ENCODE measurements at regions not wholly inside any gene's neighbourhood (a gene's known extent, or its start where the extent isn't known, plus 50 kb on each side); places are given as distances from the start of the nearest gene placed in this dataset.

GRCh38 chr4:45679411-45679810 is 444.4 kb downstream of the GABRG1 start:
- Histone ChIP-seq H3K9ac (ENCODE audit: low read length) (no peak overlapping the region), H3K4me1 (ENCODE audit: control insufficient read depth, insufficient read depth, low read length) (no peaks in the 10 kb centered on the region), H3K36me3 (ENCODE audit: control insufficient read depth, insufficient read depth, low read length) (no peaks in the 10 kb centered on the region), H3K4me3 (ENCODE audit: low read length) (no peak overlapping the region), H3K27ac (ENCODE audit: low read depth, low read length) (no peak overlapping the region), H3K27me3 (ENCODE audit: control insufficient read depth, insufficient read depth, low read length) (no peaks in the 10 kb centered on the region)

DNA sequence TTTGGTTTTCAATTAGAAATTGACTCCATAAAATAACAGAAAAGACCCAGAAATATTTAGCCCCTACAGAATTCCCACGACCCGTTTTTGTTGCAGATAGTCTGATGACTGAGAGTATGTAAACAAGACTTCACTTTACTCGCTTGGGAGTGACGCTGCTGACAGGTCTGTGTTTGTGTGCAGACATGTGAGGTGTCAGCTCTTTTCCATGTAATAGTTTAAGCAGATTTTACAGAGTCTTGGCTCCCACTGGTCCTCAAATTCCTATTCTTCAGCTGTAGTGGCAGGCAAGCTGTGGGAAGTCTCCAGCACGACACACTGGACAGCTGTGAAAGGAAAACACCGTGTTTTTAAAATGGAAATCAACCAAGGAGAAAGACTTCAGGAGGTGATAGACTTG is 455.7 kb downstream of the GABRG1 start:
- Histone ChIP-seq H3K9ac (ENCODE audit: low read length) (no peak overlapping the region), H3K4me1 (ENCODE audit: control insufficient read depth, insufficient read depth, low read length) (peaks cover 6% of the 10 kb centered on the region), H3K4me3 (ENCODE audit: low read length) (no peak overlapping the region), H3K27me3 (ENCODE audit: control insufficient read depth, insufficient read depth, low read length) (no peaks in the 10 kb centered on the region), H3K36me3 (ENCODE audit: control insufficient read depth, insufficient read depth, low read length) (no peaks in the 10 kb centered on the region), H3K27ac (ENCODE audit: low read depth, low read length) (no peak overlapping the region)

DNA sequence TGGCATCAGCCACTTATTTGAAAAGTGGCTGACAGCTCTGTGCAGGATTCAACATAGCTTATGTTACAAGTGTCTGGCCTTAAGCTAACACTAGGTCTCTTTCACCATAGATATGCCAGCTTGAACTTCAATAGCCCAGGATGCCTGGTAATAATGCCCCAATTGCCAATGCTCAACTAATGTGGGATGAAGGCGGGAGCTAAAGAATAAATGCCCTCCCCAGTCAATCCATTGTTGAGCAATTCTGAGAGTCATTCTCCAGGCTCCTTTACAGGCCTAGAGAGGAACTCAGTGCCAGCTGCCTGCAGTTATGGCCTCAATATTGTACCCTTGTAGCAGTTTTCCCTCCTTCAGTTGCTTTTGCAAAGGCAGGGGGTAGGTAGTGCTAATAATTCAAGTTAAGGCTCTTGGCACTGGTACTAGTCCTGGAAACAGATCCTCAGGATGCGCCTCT is 460.2 kb downstream of the GABRG1 start:
- H3K9ac ChIP-seq (ENCODE audit: low read length): no peak overlapping the region
- H3K4me3 ChIP-seq (ENCODE audit: low read length): no peak overlapping the region
- no peak overlapping the region for H3K27ac ChIP-seq (ENCODE audit: low read depth, low read length)
- H3K4me1 ChIP-seq (ENCODE audit: control insufficient read depth, insufficient read depth, low read length): peaks cover 6% of the 10 kb centered on the region
- no peaks in the 10 kb centered on the region for H3K27me3 ChIP-seq (ENCODE audit: control insufficient read depth, insufficient read depth, low read length)
- H3K36me3 ChIP-seq (ENCODE audit: control insufficient read depth, insufficient read depth, low read length): no peaks in the 10 kb centered on the region

DNA sequence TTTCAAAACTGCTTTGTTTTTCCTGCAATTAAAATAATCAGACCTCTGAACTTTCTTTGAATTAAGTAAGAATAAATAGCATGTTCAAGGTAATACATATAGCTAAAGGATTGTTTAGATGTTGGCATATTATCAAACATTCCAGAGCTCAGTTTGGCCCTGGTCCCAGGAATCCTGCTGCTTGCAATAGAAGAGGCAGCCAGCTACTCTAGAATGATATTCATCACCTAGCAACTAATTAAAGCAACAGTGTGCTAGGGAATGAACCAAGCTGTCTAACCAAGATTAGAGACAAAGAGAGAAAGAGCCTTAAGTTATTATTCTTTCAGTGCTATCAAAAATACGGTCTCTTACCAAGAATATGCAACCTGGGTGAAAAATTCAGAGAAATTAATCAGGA is 460.9 kb downstream of the GABRG1 start:
- no peak overlapping the region for H3K4me3 ChIP-seq (ENCODE audit: low read length)
- H3K9ac ChIP-seq (ENCODE audit: low read length): no peak overlapping the region
- peaks cover 6% of the 10 kb centered on the region for H3K4me1 ChIP-seq (ENCODE audit: control insufficient read depth, insufficient read depth, low read length)
- H3K27me3 ChIP-seq (ENCODE audit: control insufficient read depth, insufficient read depth, low read length): no peaks in the 10 kb centered on the region
- H3K27ac ChIP-seq (ENCODE audit: low read depth, low read length): no peak overlapping the region
- no peaks in the 10 kb centered on the region for H3K36me3 ChIP-seq (ENCODE audit: control insufficient read depth, insufficient read depth, low read length)

GRCh38 chr4:45661893-45662292 is 462.0 kb downstream of the GABRG1 start:
- no peak overlapping the region for H3K9ac ChIP-seq (ENCODE audit: low read length)
- no peak overlapping the region for H3K27ac ChIP-seq (ENCODE audit: low read depth, low read length)
- no peaks in the 10 kb centered on the region for H3K36me3 ChIP-seq (ENCODE audit: control insufficient read depth, insufficient read depth, low read length)
- H3K27me3 ChIP-seq (ENCODE audit: control insufficient read depth, insufficient read depth, low read length): no peaks in the 10 kb centered on the region
- peaks cover 6% of the 10 kb centered on the region for H3K4me1 ChIP-seq (ENCODE audit: control insufficient read depth, insufficient read depth, low read length)
- H3K4me3 ChIP-seq (ENCODE audit: low read length): no peak overlapping the region

DNA sequence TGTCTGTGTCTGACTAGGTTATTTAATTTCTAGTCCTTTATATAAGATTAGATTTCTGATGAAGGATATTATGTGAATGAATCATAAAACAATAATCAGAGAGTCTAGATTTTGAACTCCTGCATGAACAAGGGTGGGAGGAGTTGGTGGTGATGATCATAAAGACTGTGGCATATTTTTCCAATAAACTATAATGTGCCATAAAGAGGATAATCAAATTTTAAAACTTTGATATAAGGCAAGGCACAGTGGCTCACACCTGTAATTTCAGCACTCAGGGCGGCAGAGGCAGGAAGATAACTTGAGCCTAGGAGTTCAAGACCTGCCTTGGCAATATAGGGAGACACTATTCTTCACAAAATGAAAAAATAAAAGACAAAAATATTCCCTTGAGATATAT is 473.3 kb downstream of the GABRG1 start:
- Histone ChIP-seq H3K36me3 (ENCODE audit: control insufficient read depth, insufficient read depth, low read length) (no peaks in the 10 kb centered on the region), H3K4me1 (ENCODE audit: control insufficient read depth, insufficient read depth, low read length) (no peaks in the 10 kb centered on the region), H3K27me3 (ENCODE audit: control insufficient read depth, insufficient read depth, low read length) (no peaks in the 10 kb centered on the region), H3K4me3 (ENCODE audit: low read length) (no peak overlapping the region), H3K9ac (ENCODE audit: low read length) (no peak overlapping the region), H3K27ac (ENCODE audit: low read depth, low read length) (no peak overlapping the region)

DNA sequence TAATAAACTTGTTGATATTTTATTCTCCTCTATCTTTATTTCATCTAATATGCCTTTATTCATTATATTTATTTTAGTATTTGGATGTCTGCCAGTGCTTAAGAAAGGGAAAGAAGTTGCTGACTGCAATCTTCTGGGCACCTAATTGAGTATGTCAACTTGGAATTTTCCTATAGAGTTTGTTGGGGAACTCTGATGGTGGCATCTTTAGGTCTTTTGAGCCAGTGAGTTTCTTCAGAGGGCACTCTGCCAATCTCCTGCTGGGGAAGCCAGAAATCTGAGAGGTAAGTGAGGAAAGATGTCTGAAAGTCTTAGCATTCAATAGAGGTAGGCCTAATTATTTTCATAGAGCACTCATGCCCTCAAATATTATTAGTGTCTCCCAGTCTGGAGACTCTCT is 475.0 kb downstream of the GABRG1 start:
- Histone ChIP-seq H3K4me1 (ENCODE audit: control insufficient read depth, insufficient read depth, low read length) (no peaks in the 10 kb centered on the region), H3K9ac (ENCODE audit: low read length) (no peak overlapping the region), H3K27me3 (ENCODE audit: control insufficient read depth, insufficient read depth, low read length) (no peaks in the 10 kb centered on the region), H3K4me3 (ENCODE audit: low read length) (no peak overlapping the region), H3K36me3 (ENCODE audit: control insufficient read depth, insufficient read depth, low read length) (no peaks in the 10 kb centered on the region), H3K27ac (ENCODE audit: low read depth, low read length) (no peak overlapping the region)

DNA sequence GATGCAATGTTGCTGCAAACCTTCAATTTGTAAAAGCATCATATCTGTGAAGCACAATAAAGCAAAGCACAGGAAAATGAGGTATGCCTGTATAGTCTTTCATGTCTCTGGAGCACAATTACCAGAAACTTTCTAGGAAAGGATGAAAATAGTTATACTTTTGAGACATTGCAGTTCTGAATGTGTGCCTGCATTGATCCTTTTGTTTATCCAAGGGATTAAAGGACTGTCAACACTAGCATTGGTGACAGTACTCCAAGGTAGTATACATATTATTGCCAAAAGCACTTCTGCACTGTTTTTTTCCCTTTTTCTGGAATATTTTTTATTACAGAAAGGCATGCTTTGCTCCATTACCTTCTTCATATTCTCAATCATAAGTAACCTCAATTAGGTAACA is 476.0 kb downstream of the GABRG1 start:
- Histone ChIP-seq H3K27me3 (ENCODE audit: control insufficient read depth, insufficient read depth, low read length) (no peaks in the 10 kb centered on the region), H3K36me3 (ENCODE audit: control insufficient read depth, insufficient read depth, low read length) (no peaks in the 10 kb centered on the region), H3K4me3 (ENCODE audit: low read length) (no peak overlapping the region), H3K4me1 (ENCODE audit: control insufficient read depth, insufficient read depth, low read length) (no peaks in the 10 kb centered on the region), H3K9ac (ENCODE audit: low read length) (no peak overlapping the region), H3K27ac (ENCODE audit: low read depth, low read length) (no peak overlapping the region)

DNA sequence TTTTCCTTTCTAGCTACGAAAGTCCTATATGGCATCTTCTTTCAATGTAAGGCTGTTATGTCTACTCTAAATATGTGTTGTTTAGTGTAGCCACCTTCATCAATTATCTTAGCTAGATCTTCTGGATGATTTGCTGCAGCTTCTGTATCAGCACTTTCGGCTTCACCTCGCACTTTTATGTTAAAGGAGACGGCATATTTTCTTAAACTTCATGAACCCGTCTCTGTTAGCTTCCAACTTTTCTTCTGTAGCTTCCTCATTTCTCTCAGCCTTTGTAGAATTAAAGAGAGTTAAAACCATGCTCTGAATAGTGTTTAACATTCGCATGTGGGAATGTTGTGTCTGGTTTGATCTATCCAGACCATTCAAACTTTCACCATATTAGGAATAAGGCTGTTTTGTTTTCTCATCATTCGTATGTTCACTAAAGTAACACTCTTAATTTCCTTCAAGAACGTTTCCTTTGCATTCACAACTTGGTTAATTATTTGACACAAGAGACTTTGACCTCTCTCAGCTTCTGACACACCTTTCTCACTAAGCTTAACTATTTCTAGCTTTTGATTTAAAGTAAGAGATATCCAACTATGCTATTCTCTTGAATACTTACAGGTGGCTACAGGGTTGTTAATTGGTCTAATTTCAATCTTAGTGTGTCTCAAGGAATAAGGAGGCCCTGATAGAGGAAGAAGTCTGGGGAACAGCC is 476.8 kb downstream of the GABRG1 start:
- H3K36me3 ChIP-seq (ENCODE audit: control insufficient read depth, insufficient read depth, low read length): no peaks in the 10 kb centered on the region
- no peaks in the 10 kb centered on the region for H3K4me1 ChIP-seq (ENCODE audit: control insufficient read depth, insufficient read depth, low read length)
- H3K4me3 ChIP-seq (ENCODE audit: low read length): no peak overlapping the region
- H3K27me3 ChIP-seq (ENCODE audit: control insufficient read depth, insufficient read depth, low read length): no peaks in the 10 kb centered on the region
- H3K9ac ChIP-seq (ENCODE audit: low read length): no peak overlapping the region
- no peak overlapping the region for H3K27ac ChIP-seq (ENCODE audit: low read depth, low read length)

DNA sequence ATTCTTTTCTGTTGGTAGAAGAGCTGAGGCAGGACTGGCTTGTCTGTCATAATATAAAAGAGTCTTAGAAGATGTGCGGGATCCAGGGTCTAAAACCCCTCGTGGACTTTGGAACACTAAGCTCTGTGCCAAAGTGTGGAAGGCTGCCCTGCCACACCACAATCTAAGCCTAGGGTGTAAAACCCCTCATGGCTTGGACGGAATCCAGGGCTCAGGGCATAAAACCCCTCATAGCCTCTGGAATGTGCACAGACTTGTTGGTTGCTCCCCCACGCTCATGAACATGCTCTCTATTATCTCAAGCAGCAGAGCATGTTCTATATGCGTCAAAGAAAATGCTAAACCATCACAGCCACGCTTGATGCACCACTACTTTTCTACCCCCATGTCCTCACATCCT is 483.6 kb downstream of the GABRG1 start:
- Histone ChIP-seq H3K4me3 (ENCODE audit: low read length) (no peak overlapping the region), H3K27me3 (ENCODE audit: control insufficient read depth, insufficient read depth, low read length) (no peaks in the 10 kb centered on the region), H3K4me1 (ENCODE audit: control insufficient read depth, insufficient read depth, low read length) (no peaks in the 10 kb centered on the region), H3K9ac (ENCODE audit: low read length) (no peak overlapping the region), H3K27ac (ENCODE audit: low read depth, low read length) (no peak overlapping the region), H3K36me3 (ENCODE audit: control insufficient read depth, insufficient read depth, low read length) (no peaks in the 10 kb centered on the region)

DNA sequence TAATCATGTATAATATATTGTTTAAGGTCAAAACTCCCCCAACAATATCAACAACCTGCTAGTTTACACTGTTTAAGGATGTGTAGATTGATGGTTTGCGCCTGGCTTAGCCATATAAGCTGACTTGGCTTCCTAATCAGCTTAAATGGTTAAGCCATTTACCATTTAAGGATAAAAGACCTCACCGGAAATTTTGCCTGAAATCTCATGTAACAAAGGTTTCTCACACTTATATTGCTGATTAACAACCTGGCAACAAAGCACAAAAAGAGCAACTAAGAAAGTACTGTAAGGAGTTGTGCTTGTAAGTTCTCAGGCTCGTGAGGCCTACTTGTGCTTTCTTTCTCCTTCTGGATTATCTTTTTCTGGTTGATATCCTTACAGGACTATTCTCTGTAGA is 485.2 kb downstream of the GABRG1 start:
- no peaks in the 10 kb centered on the region for H3K27me3 ChIP-seq (ENCODE audit: control insufficient read depth, insufficient read depth, low read length)
- H3K27ac ChIP-seq (ENCODE audit: low read depth, low read length): no peak overlapping the region
- H3K4me3 ChIP-seq (ENCODE audit: low read length): no peak overlapping the region
- no peaks in the 10 kb centered on the region for H3K36me3 ChIP-seq (ENCODE audit: control insufficient read depth, insufficient read depth, low read length)
- H3K9ac ChIP-seq (ENCODE audit: low read length): no peak overlapping the region
- H3K4me1 ChIP-seq (ENCODE audit: control insufficient read depth, insufficient read depth, low read length): no peaks in the 10 kb centered on the region

- no peak overlapping the region for H3K4me3 ChIP-seq (ENCODE audit: low read length)
- no peak overlapping the region for H3K9ac ChIP-seq (ENCODE audit: low read length)
- no peaks in the 10 kb centered on the region for H3K36me3 ChIP-seq (ENCODE audit: control insufficient read depth, insufficient read depth, low read length)
- no peak overlapping the region for H3K27ac ChIP-seq (ENCODE audit: low read depth, low read length)
- no peaks in the 10 kb centered on the region for H3K27me3 ChIP-seq (ENCODE audit: control insufficient read depth, insufficient read depth, low read length)
- H3K4me1 ChIP-seq (ENCODE audit: control insufficient read depth, insufficient read depth, low read length): no peaks in the 10 kb centered on the region
These were observed 487.7 kb downstream of the GABRG1 start for GRCh38 chr4:45636175-45636574.

DNA sequence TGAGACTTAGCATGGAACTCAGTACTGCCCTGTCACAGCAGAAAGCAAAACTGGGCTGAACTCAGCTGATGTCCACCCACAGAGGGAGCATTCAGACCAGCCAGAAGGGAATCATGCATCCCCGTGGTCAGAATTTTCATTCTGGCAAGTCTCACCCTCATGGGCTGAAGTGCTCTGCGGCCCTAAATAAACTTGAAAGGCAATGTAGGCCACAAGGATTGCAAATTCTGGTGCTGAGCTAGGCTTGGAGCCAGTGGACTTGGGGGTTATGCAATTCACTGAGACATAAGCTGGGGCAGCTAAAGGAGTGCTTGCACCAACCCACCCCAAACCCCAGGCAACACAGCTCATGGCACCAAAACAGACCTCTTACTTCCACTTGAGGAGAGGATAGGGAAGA is 494.1 kb downstream of the GABRG1 start:
- H3K4me3 ChIP-seq (ENCODE audit: low read length): no peak overlapping the region
- H3K9ac ChIP-seq (ENCODE audit: low read length): no peak overlapping the region
- no peak overlapping the region for H3K27ac ChIP-seq (ENCODE audit: low read depth, low read length)
- H3K36me3 ChIP-seq (ENCODE audit: control insufficient read depth, insufficient read depth, low read length): no peaks in the 10 kb centered on the region
- no peaks in the 10 kb centered on the region for H3K4me1 ChIP-seq (ENCODE audit: control insufficient read depth, insufficient read depth, low read length)
- no peaks in the 10 kb centered on the region for H3K27me3 ChIP-seq (ENCODE audit: control insufficient read depth, insufficient read depth, low read length)
